Fibroblast of mammary gland (primary cell): ENCODE measurements at regions not wholly inside any gene's neighbourhood (a gene's known extent, or its start where the extent isn't known, plus 50 kb on each side); places are given as distances from the start of the nearest gene placed in this dataset.

ENCODE experiments used
- DNase-seq: peaks from one replicate; pipeline ENCODE4 v3.0.0-alpha.2; 2010; ENCODE audit warnings: low read depth
- H3K4me3 ChIP-seq: 2 replicates; pipeline ENCODE4 v1.5.1; 2011; ENCODE audit warnings: low read depth, mild to moderate bottlenecking, low read length, moderate library complexity; ENCODE audit not compliant: control insufficient read depth
- TF ChIP-seq, protein P1 (sequence below): conservative IDR thresholded peaks from 2 replicates; pipeline ENCODE4 v1.5.1; 2011; ENCODE audit warnings: low read depth, low read length, inconsistent platforms; ENCODE audit not compliant: control insufficient read depth, insufficient read depth

DNA sequence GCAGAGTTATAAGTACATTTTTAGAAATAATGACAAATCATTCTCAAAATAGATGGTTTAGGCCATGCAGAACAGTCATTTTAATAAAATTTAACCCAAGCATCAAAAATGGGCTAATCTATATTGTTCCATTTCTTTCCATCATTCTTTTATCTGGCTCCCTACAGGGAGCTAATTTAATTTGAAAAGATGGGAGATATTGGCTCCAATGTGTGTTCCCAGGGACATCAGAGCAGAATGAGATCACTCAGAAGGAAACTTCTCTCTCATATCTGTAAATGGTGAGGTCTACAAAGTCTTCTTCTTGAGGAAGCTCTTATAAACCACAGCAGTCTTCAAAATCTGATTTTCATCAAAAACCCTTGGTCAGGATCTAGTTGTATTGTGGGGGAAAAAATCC is 119.4 kb upstream of the RAB6C start:
- DNase-seq: no peak
- TF ChIP-seq, protein P1, sequence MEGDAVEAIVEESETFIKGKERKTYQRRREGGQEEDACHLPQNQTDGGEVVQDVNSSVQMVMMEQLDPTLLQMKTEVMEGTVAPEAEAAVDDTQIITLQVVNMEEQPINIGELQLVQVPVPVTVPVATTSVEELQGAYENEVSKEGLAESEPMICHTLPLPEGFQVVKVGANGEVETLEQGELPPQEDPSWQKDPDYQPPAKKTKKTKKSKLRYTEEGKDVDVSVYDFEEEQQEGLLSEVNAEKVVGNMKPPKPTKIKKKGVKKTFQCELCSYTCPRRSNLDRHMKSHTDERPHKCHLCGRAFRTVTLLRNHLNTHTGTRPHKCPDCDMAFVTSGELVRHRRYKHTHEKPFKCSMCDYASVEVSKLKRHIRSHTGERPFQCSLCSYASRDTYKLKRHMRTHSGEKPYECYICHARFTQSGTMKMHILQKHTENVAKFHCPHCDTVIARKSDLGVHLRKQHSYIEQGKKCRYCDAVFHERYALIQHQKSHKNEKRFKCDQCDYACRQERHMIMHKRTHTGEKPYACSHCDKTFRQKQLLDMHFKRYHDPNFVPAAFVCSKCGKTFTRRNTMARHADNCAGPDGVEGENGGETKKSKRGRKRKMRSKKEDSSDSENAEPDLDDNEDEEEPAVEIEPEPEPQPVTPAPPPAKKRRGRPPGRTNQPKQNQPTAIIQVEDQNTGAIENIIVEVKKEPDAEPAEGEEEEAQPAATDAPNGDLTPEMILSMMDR: no peak
- no peak overlapping the region for H3K4me3 ChIP-seq

DNA sequence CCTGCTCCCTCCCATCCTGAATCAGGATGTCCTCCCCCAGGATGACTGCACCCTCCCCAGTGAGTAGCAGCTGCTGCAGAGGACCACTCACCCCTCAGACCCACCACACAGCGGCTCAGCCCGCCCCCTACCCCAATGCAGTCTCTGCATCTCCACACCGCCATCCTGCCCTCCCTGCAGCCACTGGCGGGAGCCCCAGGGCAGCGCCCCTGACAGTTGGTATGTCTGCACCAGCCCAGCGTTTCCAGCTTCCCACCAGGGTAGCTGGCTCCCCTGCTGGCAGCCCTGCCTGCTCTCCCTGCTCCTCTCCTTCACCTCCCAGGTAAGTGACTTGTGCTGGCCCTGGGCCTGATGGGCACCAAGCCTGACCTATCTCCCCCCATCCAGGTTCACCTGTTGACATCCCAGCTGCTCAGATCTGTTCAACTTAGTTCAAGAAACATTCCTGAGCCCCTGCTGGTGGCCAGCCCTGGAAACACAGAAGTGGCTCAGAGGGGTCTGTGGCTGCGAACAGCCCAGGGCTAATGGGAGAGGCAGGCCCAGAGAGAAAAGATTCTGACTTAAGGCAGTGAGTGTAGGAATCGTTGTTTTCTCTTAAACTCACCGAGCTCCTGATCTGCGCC is 117.7 kb upstream of the RAB6C start:
- TF ChIP-seq, protein P1: no peak
- DNase-seq: no peak
- H3K4me3 ChIP-seq: no peak overlapping the region

DNA sequence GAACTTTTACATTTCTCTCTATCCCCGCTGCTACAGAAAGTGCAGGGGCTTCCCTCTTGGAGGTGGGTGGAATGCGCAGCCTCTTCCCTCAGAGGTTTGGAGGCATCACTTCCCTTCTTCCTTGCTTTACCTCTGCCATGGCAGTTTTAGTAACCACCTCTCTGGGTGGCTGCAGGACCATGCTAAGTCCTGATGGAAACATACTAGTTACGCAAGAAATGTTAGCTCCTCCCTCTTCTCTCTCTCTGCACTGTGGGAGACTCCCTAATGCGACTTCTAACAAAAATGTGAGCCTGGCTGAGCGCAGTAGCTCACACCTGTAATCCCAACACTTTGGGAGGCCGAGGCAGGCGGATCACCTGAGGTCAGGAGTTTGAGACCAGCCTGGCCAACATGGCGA is 116.8 kb upstream of the RAB6C start:
- H3K4me3 ChIP-seq: no peak overlapping the region
- DNase-seq: no peak
- TF ChIP-seq, protein P1: no peak

DNA sequence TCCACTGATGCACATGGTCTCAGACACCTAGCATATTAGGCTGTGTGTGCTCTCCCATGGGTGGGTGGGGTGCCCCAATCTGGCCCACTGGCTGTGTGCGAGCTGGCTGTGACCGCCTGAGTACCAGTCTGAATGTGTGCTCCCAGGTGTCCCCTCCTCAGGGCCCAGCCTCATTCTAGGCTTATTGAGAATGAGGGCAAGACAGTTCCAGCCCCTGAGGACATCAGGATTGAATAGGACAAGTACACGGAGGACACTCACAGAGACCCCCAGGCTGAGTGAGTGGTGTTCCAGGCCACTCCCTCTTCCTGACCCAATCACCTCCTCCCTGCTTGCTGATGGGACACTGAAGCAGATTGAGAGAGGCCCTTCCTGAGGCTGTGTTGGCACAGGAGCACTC is 116.1 kb upstream of the RAB6C start:
- TF ChIP-seq, protein P1: no peak
- no peak for DNase-seq
- no peak overlapping the region for H3K4me3 ChIP-seq

DNA sequence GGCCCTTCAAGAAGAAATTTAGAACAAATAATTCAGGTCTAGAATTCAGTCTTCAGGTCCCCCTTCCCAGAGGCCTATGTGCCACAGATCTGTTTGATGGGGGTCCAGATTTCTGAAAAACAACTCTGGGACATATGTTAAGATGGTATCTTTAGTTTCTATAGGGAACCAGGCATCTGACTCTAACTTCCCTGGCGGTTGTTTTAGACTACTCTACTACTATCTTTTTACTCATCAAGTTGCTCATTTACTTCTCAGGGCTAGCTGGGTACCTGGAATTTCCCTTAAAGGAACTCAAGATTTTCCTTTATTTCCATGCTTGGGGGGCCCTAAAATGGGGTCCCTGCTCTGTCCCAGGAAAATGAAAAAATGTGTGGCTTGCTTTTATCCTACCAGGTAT is 114.7 kb upstream of the RAB6C start:
- TF ChIP-seq, protein P1: no peak
- DNase-seq: no peak
- H3K4me3 ChIP-seq: no peak overlapping the region

DNA sequence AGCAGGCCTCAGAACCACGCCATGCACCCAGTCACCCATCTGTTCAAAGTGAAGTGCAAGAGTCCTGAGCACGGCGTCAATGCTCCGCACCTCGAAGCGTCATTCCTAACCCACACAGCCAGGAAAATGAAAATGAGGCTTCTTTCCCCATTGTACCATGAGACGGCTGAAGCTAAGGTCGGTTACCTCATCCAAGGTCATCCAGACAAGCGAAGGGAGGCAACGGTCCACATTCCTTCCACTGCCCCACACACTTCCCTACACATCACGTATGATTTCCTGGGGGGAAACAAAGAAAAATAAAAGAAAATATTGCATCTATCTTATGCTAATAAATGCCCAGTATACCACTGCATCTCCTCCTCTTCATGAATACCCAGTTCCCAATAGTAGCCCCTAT is 113.5 kb upstream of the RAB6C start:
- no peak for DNase-seq
- H3K4me3 ChIP-seq: no peak overlapping the region
- TF ChIP-seq, protein P1: no peak

DNA sequence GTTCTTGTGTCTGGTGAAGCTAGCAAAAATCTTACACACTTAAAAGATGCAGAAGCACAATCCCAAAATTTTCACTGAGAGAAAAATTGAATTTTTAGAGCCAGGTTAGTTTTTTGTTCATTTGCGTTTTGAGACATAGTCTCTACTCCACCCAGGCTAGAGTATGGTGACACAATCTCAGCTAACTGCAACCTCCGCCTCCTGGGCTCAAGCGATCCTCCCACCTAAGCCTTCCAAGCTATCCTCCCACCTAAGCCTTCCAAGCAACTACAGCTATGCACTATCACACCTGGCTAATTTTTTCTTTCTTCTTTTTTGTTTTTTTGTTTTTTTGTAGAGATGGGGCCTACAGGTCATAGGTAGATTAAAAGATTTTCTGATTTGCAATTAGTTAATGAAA is 113.1 kb upstream of the RAB6C start:
- TF ChIP-seq, protein P1: no peak
- DNase-seq: no peak
- no peak overlapping the region for H3K4me3 ChIP-seq
